Right lobe of liver (tissue), 4 donors: ENCODE measurements at regions not wholly inside any gene's neighbourhood (a gene's known extent, or its start where the extent isn't known, plus 50 kb on each side); places are given as distances from the start of the nearest gene placed in this dataset.

Experiments
- POLR2A ChIP-seq: fragments of 450-650 bp; IDR thresholded peaks from one replicate; pipeline ENCODE4 v1.6.1; 2017; ENCODE audit warnings: antibody characterized with exemption, mild to moderate bottlenecking
- TF ChIP-seq, protein P1 (sequence below), 4 donors: fragments of 200-600 bp in 3 of 4; fragments of 450-650 bp in 1 of 4; IDR thresholded peaks; one replicate each; pipeline versions ENCODE4 v1.5.1 to v1.8.0; 2016 to 2022; ENCODE audit warnings: antibody characterized with exemption in 4 of 4, mild to moderate bottlenecking in 2 of 4
- donor health status: DM: no; HTN: no; CAD: no.
- donor health status: DM: no; HTN: no; CAD: no.
- donor health status: DM: no; HTN: yes; CAD: no.

- TF ChIP-seq POLR2A, result no peak
- TF ChIP-seq, protein P1, sequence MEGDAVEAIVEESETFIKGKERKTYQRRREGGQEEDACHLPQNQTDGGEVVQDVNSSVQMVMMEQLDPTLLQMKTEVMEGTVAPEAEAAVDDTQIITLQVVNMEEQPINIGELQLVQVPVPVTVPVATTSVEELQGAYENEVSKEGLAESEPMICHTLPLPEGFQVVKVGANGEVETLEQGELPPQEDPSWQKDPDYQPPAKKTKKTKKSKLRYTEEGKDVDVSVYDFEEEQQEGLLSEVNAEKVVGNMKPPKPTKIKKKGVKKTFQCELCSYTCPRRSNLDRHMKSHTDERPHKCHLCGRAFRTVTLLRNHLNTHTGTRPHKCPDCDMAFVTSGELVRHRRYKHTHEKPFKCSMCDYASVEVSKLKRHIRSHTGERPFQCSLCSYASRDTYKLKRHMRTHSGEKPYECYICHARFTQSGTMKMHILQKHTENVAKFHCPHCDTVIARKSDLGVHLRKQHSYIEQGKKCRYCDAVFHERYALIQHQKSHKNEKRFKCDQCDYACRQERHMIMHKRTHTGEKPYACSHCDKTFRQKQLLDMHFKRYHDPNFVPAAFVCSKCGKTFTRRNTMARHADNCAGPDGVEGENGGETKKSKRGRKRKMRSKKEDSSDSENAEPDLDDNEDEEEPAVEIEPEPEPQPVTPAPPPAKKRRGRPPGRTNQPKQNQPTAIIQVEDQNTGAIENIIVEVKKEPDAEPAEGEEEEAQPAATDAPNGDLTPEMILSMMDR (IDR thresholded peaks at IDR 0.05), result no peak
Measured at GRCh38 chr4:43690116-43690515, 758.5 kb downstream of the KCTD8 start.
